ENCODE measurements at regions not wholly inside any gene's neighbourhood (a gene's known extent, or its start where the extent isn't known, plus 50 kb on each side); places are given as distances from the start of the nearest gene placed in this dataset.

GRCh38 chr10:124159153-124159552 lies 65.8 kb upstream of the CHST15 start:
- no peak for FAIRE-seq
- no peaks in the 10 kb centered on the region for H3K9me3 ChIP-seq (ENCODE audit: control insufficient read depth, low read depth, low read length)
- H3K4me2 ChIP-seq (ENCODE audit: control insufficient read depth, extremely low read depth, insufficient read depth, low read depth, low read length): no peak overlapping the region
- TF ChIP-seq CTCF (optimal IDR thresholded peaks at IDR 0.05 in 1 of 3, IDR thresholded peaks at IDR 0.05 in 1 of 3, conservative IDR thresholded peaks at IDR 0.05 in 1 of 3; ENCODE audit: extremely low read depth in 1 of 3, insufficient read depth in 2 of 3, low read length in 3 of 3) (no peak), EZH2 (IDR thresholded peaks at IDR 0.05; ENCODE audit: low read length) (no peak)
- no peak overlapping the region for H2AFZ ChIP-seq (ENCODE audit: control insufficient read depth, low read length)
- peaks cover 3% of the 10 kb centered on the region for H3K27me3 ChIP-seq (ENCODE audit: control insufficient read depth, extremely low read depth, insufficient read depth, low read length)
- no peaks in the 10 kb centered on the region for H3K4me1 ChIP-seq (ENCODE audit: control insufficient read depth, extremely low read depth, insufficient read depth, low read length)
- H4K20me1 ChIP-seq (ENCODE audit: control insufficient read depth, extremely low read depth, insufficient read depth, low read length): no peaks in the 10 kb centered on the region
- H3K9me1 ChIP-seq (ENCODE audit: control insufficient read depth, extremely low read depth, insufficient read depth, low read length): no peaks in the 10 kb centered on the region
- H3K4me3 ChIP-seq (ENCODE audit: control insufficient read depth in 2 of 3, extremely low read depth in 1 of 3, insufficient read depth in 2 of 3, low read depth in 1 of 3, low read length in 3 of 3): no peak overlapping the region
- H3K9ac ChIP-seq (ENCODE audit: control insufficient read depth, extremely low read depth, insufficient read depth, low read length): no peak overlapping the region
- H3K27ac ChIP-seq (ENCODE audit: control insufficient read depth, insufficient read depth, low read length): no peak overlapping the region
- DNase-seq (ENCODE audit: low read depth, low spot score): no peak
- H3K79me2 ChIP-seq (ENCODE audit: control insufficient read depth, insufficient read depth, low read length): no peaks in the 10 kb centered on the region
- dilution Hi-C loops (cut with MboI; ENCODE audit: extremely low pct_ligation_motif_present, low sequenced_read_pairs): no loop called here
- no peaks in the 10 kb centered on the region for H3K36me3 ChIP-seq (ENCODE audit: control insufficient read depth in 2 of 2, extremely low read depth in 1 of 2, insufficient read depth in 2 of 2, low read length in 2 of 2)

GRCh38 chr10:124158592-124158991 lies 65.2 kb upstream of the CHST15 start:
- TF ChIP-seq CTCF (optimal IDR thresholded peaks at IDR 0.05 in 1 of 3, IDR thresholded peaks at IDR 0.05 in 1 of 3, conservative IDR thresholded peaks at IDR 0.05 in 1 of 3; ENCODE audit: extremely low read depth in 1 of 3, insufficient read depth in 2 of 3, low read length in 3 of 3): no peak
- TF ChIP-seq EZH2 (IDR thresholded peaks at IDR 0.05; ENCODE audit: low read length): no peak

More at GRCh38 chr10:124158592-124158991, 65.2 kb upstream of the CHST15 start:
- H3K36me3 ChIP-seq (ENCODE audit: control insufficient read depth in 2 of 2, extremely low read depth in 1 of 2, insufficient read depth in 2 of 2, low read length in 2 of 2): no peaks in the 10 kb centered on the region
- no peaks in the 10 kb centered on the region for H4K20me1 ChIP-seq (ENCODE audit: control insufficient read depth, extremely low read depth, insufficient read depth, low read length)
- no peak overlapping the region for H3K4me2 ChIP-seq (ENCODE audit: control insufficient read depth, extremely low read depth, insufficient read depth, low read depth, low read length)
- DNase-seq (ENCODE audit: low read depth, low spot score) (no peak), FAIRE-seq (no peak)
- peaks cover 3% of the 10 kb centered on the region for H3K27me3 ChIP-seq (ENCODE audit: control insufficient read depth, extremely low read depth, insufficient read depth, low read length)
- no peak overlapping the region for H3K9ac ChIP-seq (ENCODE audit: control insufficient read depth, extremely low read depth, insufficient read depth, low read length)
- H3K9me3 ChIP-seq (ENCODE audit: control insufficient read depth, low read depth, low read length): no peaks in the 10 kb centered on the region
- H3K79me2 ChIP-seq (ENCODE audit: control insufficient read depth, insufficient read depth, low read length): no peaks in the 10 kb centered on the region
- H2AFZ ChIP-seq (ENCODE audit: control insufficient read depth, low read length): no peak overlapping the region
- H3K4me1 ChIP-seq (ENCODE audit: control insufficient read depth, extremely low read depth, insufficient read depth, low read length): peaks cover 2% of the 10 kb centered on the region
- no peak overlapping the region for H3K4me3 ChIP-seq (ENCODE audit: control insufficient read depth in 2 of 3, extremely low read depth in 1 of 3, insufficient read depth in 2 of 3, low read depth in 1 of 3, low read length in 3 of 3)
- dilution Hi-C loops (cut with MboI; ENCODE audit: extremely low pct_ligation_motif_present, low sequenced_read_pairs): no loop called here
- no peak overlapping the region for H3K27ac ChIP-seq (ENCODE audit: control insufficient read depth, insufficient read depth, low read length)
- no peaks in the 10 kb centered on the region for H3K9me1 ChIP-seq (ENCODE audit: control insufficient read depth, extremely low read depth, insufficient read depth, low read length)
